OCI-LY1 (cell line): ENCODE measurements at regions not wholly inside any gene's neighbourhood (a gene's known extent, or its start where the extent isn't known, plus 50 kb on each side); places are given as distances from the start of the nearest gene placed in this dataset.

ENCODE experiments used
- EZH2 ChIP-seq: fragments of 200-600 bp; sonication (generic), shearing (Covaris generic); IDR thresholded peaks from 2 replicates; pipeline ENCODE4 v1.8.0; 2017; ENCODE audit warnings: borderline replicate concordance, mixed run types, mild to moderate bottlenecking, antibody characterized with exemption, low read length, moderate library complexity, mixed read lengths
- TF ChIP-seq, protein P1 (sequence below): fragments of 200-600 bp; sonication (generic), shearing (Covaris generic); IDR thresholded peaks from 2 replicates; pipeline ENCODE4 v1.5.1; 2017; ENCODE audit warnings: mild to moderate bottlenecking, antibody characterized with exemption, low read length, moderate library complexity, mixed read lengths

DNA sequence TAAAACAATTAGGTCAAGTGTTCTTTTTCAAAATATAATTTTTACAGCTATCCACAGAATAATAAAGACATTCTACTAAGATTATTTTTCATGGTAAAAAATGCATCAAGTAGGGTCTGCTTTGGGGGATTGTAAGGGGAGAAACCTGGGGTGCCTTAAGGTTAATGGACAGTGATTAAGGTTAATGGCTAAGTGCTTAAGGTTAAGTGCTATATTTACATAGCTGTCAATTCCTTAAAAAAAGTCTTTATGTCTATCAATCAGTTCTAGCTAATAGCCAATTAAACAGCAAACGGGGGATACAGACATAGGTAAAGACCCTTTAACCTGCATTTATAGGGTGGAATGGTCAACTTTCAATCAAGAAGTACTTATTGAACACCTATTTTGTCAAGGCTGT, 284.5 kb upstream of the SEMA3A start:
- TF ChIP-seq, protein P1, sequence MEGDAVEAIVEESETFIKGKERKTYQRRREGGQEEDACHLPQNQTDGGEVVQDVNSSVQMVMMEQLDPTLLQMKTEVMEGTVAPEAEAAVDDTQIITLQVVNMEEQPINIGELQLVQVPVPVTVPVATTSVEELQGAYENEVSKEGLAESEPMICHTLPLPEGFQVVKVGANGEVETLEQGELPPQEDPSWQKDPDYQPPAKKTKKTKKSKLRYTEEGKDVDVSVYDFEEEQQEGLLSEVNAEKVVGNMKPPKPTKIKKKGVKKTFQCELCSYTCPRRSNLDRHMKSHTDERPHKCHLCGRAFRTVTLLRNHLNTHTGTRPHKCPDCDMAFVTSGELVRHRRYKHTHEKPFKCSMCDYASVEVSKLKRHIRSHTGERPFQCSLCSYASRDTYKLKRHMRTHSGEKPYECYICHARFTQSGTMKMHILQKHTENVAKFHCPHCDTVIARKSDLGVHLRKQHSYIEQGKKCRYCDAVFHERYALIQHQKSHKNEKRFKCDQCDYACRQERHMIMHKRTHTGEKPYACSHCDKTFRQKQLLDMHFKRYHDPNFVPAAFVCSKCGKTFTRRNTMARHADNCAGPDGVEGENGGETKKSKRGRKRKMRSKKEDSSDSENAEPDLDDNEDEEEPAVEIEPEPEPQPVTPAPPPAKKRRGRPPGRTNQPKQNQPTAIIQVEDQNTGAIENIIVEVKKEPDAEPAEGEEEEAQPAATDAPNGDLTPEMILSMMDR: no peak
- TF ChIP-seq EZH2: no peak
